OCI-M2 (cell line): ENCODE measurements at regions not wholly inside any gene's neighbourhood (a gene's known extent, or its start where the extent isn't known, plus 50 kb on each side); places are given as distances from the start of the nearest gene placed in this dataset.

Experiments used
- DNase-seq: peaks from one replicate; lab custom pipeline; 2025; ENCODE audit not compliant: unreplicated experiment; lab: John Stamatoyannopoulos, UW

DNA sequence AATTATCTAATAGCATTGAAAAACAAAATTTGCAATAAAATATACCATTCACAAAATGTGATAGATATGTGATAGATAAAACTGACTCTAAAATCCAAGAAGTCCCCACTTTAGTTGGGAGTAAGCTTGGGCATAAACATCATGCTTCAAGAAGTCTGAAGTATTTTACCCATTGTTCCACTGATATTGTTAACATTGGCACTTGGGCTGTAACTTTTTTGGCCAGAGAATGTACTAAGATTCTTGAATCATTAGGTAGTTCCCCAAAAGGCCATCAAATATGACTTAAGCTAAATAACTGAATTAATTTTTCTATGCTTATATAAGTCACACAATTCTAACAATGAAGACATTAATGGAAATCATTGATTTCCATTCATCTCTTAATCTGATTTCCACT, 413.6 kb downstream of the CDH2 start:
- no peak for DNase-seq

DNA sequence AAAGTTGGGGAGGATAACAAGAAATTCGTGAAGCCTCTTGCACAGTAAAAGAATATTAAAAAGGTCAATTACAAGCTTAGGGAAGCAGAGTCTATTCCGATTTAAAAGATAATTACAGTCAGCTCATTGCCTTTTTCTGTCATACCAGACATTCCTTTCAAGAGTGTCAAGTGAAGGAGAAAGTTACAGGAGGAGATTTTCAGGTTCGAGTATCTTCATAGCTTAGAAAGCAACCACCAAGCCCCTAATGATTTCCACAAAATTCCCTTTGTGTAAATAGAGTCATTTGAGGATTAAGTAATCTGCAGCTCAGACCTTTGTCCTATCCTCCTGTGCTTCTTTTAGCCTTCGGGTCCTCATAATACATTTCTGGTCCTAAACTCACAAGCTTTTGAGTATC, 414.9 kb downstream of the CDH2 start:
- no peak for DNase-seq

DNA sequence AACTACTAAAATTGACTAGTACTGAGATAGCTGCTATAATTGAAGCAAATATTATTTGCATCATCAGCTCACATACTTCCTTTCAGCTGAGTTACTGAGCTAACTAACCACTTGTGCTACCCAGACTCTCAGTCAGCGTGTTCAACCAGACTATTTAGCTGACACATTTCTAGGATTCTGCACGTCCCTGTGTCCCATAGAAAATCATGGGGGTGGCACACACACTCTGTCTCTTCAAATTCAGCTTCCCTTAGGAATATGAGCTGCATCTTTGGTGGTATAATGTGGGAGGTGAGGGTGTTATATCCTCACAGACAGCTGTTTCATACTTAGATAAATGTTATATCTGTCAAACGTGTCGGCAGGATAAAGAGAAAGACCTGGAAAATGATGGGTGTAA, 424.0 kb downstream of the CDH2 start:
- no peak for DNase-seq

DNA sequence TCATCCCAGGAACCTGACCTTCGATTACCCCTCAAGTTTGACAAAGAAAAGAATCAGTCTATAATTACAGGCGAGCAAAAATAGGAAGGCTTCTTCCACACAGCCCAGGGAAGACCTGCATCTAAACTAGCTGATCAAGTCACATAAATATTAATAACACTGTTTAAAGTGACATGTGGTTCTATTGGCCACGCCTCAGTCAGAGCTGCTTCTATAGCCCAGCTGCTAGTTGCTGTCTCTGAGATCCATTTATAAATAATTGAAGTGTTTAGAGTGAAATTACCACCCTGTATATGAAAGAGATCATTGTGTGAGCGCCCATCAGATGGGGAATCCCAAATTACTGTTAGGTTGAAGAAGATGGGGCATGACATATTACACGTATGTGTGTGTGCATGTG, 426.0 kb downstream of the CDH2 start:
- DNase-seq, result no peak

DNA sequence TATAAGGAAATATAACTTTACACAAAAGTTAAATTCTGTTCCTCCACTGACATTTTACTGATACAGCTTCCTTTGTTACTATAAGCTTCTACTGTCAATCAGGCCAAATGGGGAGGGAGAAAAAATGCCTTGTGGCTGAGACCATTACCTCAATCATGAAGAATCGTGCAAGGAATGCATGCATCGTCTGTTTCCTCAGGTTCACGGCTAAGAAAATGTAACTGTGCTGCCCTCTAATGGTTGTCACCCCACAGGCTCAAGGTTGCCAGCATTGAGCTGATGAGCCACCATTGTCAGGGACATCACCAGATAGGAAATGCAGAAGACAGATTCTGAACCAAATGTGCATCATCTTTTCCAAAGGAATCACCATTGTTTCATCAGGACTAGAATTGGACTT, 426.9 kb downstream of the CDH2 start:
- DNase-seq, result no peak

DNA sequence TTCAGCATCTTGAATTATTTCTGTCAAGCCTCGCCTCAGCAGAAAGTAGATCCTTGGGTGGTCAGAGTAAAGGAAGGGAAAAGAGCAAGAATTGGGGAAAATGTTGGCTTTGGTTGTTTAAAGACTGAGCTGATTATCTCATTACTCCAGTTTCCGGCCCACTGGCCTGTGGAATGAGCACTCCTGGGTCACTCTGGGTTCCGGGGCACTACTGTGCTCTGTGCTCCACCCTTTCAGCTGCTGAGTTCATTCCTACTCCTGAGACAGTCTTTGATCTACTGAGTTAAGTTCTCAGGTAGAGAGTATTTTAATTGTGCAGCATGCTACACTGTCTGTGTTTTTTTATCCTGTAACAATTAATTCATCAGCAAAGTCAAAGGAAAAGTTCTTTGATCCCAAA, 427.7 kb downstream of the CDH2 start:
- DNase-seq, result no peak

DNA sequence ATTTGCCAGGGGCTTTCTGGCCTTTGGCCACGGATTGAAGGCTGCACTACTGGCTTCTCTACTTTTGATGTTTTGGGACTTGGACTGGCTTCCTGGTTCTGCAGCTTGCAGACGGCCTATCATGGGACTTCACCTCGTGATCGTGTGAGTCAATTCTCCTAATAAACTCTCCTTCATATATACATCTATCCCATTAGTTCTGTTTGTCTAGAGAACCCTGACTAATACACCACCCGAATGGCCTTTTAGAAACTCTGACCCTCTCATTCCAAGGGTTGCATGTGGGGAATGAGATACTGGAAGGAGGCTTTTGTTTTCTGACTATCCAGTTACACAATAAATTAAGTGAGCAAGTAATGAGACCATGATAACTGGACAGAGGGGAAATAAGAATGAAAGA, 430.7 kb downstream of the CDH2 start:
- no peak for DNase-seq

DNA sequence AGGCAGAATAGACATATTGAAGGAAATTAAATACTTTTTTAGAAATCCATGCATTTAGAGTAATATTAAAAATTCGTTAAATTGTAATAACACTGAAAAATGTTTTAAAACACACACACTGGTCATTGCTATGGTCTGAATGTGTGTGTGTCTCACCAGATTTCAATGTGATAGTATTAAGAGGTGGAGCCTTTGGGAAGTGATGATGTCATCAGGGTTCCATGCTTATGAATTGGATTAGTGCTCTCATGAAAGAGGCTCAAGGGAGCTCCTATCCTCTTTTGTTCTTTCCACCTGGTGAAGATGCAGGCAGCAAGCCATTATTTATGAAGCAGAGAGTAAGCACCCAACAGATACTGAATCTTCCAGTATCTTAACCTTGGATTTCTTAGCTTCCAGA, 441.8 kb downstream of the CDH2 start:
- no peak for DNase-seq

DNA sequence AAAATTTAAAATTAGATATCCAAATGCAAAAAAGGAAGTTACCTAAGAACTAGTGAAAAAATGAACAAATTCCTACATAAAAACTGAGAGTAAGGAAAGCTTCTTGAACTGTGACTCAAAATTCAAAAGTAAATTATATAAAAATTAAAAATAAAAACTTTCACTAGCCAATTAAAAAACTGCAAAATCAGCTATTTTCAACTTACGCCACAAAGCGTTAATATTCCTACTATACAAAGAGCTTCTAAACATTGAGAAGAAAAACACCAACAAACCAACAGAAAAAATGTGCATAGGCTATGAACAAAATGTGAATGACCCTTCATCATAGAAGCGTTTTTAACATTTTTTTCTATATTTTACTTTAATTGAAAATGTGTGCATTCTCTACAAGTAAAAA, 445.7 kb downstream of the CDH2 start:
- DNase-seq, result no peak

DNA sequence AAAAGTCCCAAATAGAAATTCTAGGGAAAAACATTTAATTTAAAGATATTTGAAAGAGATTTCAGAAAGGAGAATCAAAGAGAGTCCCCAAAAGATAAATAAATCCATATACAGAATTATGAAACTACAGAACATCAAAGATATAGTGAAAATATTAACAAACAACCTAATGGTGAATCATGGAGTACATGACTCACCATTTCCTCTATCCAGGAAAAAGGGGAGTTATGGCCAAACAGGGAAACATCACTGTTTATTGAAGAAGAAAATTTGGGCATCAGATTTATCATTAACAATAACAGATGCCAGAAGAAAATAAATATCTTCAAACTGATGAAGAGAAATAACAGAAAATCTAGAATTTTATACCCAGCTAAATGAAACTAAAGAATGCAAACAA, 448.3 kb downstream of the CDH2 start:
- no peak for DNase-seq

DNA sequence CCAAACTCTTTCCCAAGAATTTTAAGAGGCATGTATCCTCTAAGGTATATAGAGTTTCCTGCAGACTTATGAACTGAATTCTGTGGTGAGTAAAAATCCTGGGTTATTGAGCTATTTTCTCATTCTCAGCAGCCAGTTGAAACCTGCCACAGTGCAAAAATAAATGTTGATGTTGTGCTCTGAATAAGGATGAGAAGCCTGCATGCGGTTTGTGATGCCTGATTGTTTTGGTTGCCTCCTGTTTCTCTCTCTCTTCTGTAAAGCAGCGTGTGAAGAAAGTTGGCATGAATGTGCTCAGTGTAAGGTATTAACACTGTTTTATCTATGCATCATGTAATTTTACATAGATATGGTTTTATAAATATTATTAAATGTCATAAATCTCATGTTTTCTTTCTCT, 452.6 kb downstream of the CDH2 start:
- DNase-seq, result no peak

DNA sequence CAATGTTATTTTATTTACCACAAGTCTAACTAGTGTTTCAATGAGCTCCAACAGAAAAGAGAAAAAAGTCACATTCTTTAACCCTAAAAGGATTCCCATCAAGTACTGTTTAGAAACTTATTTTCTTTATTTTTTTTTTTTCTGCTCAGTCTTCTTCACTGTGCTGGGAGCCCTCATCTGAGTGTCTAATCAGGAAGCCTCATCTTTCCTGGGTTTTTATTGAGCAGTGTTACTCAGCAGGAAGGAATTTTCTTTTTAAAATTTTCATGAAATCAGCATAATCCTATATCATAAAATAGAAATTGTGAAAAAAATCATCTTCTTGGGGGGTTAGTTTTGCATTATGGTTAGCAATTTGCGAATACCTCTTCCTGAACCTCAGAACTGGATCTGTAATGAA, 453.8 kb downstream of the CDH2 start:
- no peak for DNase-seq

DNA sequence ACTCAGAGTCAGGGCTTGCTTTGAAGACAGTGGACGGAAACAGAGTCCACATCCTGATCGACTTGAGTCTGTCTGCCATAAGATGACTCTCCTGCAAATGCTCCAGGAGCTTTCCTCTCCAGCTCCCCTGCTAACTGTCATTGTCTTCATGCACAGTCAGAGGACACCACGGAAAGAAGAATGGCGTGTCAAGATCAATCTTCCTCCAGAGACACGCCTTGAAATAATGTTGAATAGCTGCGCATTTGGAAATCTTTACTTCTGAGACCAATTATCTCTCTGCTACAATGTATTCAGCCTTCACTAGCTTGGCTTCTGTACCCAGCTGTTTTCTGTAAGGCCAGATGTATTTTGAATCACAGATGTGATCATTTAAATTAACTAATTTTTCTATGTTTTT, 457.2 kb downstream of the CDH2 start:
- no peak for DNase-seq

DNA sequence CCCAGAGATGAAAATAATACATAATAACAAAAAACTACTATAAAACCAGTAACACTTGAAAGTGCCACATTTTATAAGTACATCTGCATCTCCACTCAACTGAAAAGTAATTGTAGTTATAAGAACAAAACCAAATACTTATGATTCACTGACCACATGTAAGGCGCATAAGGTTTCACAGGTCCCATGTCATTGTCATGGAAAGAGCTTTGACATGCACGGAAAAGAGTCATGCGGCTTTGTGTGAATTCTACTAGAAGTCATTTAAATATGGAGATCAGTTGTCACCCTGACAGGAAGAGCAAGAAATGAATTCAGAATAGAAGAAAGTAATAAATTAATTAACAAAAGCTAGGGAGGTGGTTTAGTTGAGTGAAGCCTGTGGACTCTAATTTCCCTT, 459.1 kb downstream of the CDH2 start:
- DNase-seq, result no peak

DNA sequence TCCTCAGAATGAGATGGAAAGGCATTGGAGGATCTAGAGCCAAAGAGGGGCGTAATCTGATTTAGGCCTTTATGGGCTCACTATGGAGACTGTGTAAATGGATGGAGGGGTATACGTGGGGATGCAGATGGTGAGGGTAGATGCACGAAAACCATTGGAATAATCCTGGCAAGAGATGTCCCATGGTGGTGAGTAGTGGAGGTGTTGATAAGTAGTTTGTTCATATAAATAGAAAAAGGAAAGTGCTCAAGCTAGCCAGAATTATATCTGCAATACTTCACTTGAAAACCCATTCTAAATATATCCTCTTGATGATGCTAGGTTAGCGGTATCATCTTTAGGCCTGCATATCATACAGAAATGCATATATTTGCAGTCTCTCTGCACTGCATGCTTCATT, 459.7 kb downstream of the CDH2 start:
- DNase-seq, result no peak

DNA sequence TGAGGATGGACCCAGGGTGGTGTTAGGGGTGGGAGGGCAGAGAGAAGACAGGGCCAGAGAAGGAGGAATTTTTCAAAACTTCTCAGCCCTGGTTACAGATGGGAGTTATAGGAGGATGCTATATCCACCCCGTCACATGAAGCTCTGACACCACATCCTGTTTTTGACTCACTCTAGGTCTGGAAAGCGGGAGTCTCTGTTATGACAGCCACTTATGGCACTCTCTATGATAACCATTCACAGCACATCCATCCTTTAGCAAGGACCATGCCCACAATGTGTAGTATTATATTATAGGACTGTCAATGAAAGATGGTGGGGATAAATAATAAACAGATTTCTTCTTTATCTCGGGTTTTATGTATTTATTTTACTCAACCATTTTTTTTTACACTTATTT, 461.2 kb downstream of the CDH2 start:
- DNase-seq, result no peak

DNA sequence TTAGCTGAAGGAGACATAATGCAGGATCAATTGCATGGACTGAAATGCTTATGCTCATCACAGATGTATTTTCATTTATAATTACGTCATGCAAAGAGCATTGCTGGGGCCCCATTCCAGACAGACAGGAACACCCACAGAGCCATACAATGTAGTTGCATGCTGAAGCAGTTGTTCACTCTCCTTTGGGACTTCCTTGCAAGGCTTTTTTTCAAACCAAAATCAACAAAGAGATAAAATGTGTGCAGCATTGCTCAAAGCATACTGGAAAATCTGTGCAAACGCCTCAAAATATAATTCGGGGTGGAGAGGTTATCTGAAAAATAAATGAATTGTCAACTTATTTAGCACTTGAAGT, 463.2 kb downstream of the CDH2 start:
- DNase-seq, result no peak

DNA sequence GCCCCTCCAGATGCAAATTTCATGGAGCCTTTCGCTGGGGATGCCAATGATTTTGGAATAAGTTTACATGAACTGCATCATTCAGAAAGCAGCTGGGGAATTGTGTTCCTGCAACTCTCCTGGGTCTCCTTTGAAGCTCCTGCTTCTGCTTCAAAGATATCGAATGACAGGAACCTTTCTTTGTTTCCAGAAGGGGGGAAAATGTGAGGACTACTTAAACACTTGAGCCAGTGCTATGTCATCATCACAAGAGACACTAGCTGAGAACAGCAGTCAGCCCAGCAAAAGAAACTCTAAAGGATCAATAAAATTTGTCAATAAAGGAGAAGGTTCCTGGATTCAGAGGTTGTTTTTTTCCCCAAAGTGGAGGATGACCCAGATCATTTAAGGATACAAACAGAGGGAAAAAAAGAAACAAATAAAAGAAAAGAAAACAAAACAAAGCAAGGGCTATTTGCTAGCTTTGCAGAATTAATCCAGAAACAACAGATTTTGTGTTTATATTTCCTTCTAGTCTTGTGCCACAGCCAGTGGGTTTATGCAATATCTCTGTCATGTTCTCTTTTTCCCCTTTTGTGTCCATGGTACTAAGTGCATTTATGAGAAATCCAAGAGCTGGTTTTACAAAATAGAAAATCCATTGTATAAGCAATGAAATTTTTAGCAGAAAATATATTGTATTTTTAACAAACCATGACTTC, 463.7 kb downstream of the CDH2 start:
- no peak for DNase-seq

DNA sequence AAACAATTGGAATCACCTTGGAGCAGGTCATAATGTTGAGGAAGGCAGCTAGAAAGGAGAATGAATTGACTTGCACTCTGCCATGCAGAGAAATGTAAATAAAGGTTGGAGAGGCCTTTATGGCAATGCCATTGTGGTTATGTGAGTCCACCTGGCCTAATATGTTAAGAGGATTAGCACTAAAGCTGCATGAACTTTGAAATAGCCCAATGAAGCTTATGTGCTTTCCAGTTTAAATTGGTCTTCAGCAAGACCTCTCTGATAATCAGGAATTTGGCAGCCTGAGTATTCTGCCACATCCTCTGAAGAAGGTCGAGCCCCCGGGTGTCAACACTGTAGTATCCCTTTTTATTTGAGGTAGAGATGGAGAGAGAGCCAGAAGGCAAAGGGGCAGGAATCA, 464.9 kb downstream of the CDH2 start:
- no peak for DNase-seq

DNA sequence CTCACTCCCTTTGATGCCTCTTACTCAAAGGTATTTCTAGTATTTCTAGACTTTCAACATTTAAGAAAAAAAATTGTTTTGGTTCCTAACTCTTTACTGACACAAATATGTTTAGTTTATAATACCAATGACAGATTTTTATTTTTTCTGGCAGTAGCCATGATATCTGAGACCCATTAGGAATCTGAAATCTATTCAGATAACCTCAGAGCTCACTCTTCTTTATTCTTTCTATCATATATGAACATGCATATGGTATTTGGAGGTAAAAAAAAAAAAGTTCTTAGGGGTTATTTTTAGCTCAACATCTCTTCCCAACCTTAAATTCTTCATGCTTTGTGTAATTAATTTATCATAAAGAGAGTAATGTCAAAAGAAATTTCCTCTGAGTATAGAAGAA, 465.5 kb downstream of the CDH2 start:
- no peak for DNase-seq

DNA sequence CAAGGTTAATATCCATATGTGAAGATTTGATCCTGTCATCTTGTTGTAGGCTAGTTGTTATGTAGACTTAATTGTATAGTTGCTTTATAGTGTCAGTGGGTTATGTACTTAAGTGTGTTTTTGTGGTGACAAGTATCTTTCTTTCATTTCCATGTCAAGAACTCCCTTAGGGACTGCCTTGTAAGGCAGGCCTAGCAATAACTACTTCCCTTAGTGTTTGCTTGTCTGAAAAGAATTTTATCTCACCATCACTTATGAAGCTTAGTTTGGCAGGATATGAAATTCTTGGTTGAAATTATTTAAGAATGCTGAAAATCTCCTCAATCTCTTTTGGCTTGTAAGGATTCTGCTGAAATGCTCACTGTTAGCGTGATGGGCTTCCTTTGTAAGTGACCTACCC, 467.6 kb downstream of the CDH2 start:
- DNase-seq, result no peak

DNA sequence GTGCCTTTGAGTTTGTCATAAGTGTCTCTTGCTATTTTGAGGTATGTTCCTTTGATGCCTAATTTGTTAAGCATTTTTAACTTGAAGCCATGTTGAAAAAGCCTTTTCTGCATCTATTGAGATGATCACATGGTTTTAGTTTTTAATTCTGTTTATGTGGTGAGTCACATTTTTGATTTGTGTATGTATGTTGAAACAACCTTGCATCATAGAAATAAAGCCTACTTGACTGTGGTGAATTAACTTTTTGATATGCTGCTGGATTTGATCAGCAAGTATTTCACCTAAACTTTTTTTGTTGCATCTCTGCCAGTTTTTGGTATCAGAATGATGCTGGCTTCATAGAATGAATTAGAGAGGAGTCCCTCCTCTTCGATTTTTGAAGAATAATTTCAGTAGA, 469.7 kb downstream of the CDH2 start:
- no peak for DNase-seq

DNA sequence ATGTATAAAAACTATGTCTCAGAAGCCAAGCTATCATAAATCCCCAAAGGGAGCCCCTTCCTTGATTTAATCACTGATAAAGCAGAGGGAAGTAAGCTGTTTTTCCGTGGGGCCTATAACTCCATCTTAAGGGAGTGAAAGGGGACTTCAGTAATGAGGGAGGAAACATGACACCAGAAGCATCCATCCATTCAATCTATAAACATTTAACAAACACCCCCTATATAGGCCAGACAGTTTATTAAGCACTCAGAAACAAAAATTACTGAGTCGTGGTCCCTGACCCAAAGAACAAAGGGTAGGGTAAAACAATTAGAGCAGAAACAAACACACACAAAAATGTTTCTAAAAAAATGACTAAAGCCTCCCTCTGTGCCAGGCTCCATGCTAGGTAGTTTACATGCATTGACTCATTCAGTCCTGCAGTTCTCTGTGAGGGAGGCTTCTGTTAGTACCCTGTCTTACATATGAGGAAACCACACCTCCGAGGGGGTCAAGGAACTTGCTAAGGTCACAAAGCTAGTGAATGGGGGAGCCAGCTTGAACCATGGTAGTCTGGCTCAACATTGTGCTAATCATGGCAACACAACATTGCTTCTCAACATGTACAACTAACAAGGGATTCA, 472.1 kb downstream of the CDH2 start:
- no peak for DNase-seq
